IMR-90 (cell line): ENCODE measurements at regions not wholly inside any gene's neighbourhood (a gene's known extent, or its start where the extent isn't known, plus 50 kb on each side); places are given as distances from the start of the nearest gene placed in this dataset.

ENCODE experiments used
- BHLHE40 ChIP-seq: fragments of 150-350 bp; IDR thresholded peaks from 2 replicates; pipeline ENCODE4 v1.6.1; 2016; ENCODE audit warnings: mild to moderate bottlenecking, low read depth, low read length
- MAFK ChIP-seq: IDR thresholded peaks from 2 replicates; pipeline ENCODE4 v1.6.1; 2012; ENCODE audit warnings: low read depth, low read length, improper control_type of control experiment
- MAZ ChIP-seq: IDR thresholded peaks from 2 replicates; pipeline ENCODE4 v1.6.1; 2012; ENCODE audit warnings: low read depth, mild to moderate bottlenecking, low read length, improper control_type of control experiment, moderate library complexity, borderline replicate concordance
- NFE2L2 ChIP-seq: fragments of 150-350 bp; IDR thresholded peaks from 2 replicates; pipeline ENCODE4 v1.6.1; 2016; ENCODE audit warnings: low read depth, mild to moderate bottlenecking, low read length
- POLR2A ChIP-seq: IDR thresholded peaks from 2 replicates; pipeline ENCODE4 v1.6.1; 2012; ENCODE audit warnings: mild to moderate bottlenecking, low read depth, low read length
- RCOR1 ChIP-seq: IDR thresholded peaks from 2 replicates; pipeline ENCODE4 v1.6.1; 2012; ENCODE audit warnings: mild to moderate bottlenecking, low read length, improper control_type of control experiment; ENCODE audit not compliant: insufficient replicate concordance
- RFX5 ChIP-seq: IDR thresholded peaks from 2 replicates; pipeline ENCODE4 v1.8.0; 2012; ENCODE audit warnings: low read depth, mild to moderate bottlenecking, low read length, moderate library complexity
- SMC3 ChIP-seq: fragments of 150-350 bp; IDR thresholded peaks from 2 replicates; pipeline ENCODE4 v1.6.1; 2016; ENCODE audit warnings: low read depth, mild to moderate bottlenecking, antibody characterized with exemption, low read length, moderate library complexity
- TF ChIP-seq, protein P1 (sequence below): conservative IDR thresholded peaks from 2 replicates; pipeline ENCODE4 v1.5.1; 2012; ENCODE audit warnings: mild to moderate bottlenecking, low read depth, low read length, improper control_type of control experiment

DNA sequence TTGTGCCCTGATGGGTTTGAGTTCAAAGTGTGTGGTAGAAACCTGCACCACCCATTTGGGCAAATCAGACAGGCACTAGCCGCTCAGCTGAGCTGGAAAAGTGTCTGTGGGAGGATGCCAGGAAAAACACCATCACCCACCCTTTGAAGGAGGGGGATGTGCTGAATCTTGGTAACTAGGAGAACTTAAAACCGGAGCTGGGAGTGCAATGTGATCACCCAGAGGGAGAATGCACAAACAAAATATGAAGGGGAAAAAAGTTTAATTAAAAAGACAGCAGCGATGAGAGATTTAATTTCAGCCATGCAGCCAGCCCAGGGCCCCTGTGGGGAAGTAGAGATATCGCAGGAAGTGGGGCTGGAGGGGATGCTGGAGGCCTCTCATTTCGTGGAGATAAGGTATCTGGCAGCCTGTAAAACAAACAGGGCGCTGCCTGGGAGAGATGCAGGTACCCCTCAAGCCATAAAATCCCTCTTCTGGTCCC is 86.8 kb upstream of the BCAR3 start:
- TF ChIP-seq, protein P1, sequence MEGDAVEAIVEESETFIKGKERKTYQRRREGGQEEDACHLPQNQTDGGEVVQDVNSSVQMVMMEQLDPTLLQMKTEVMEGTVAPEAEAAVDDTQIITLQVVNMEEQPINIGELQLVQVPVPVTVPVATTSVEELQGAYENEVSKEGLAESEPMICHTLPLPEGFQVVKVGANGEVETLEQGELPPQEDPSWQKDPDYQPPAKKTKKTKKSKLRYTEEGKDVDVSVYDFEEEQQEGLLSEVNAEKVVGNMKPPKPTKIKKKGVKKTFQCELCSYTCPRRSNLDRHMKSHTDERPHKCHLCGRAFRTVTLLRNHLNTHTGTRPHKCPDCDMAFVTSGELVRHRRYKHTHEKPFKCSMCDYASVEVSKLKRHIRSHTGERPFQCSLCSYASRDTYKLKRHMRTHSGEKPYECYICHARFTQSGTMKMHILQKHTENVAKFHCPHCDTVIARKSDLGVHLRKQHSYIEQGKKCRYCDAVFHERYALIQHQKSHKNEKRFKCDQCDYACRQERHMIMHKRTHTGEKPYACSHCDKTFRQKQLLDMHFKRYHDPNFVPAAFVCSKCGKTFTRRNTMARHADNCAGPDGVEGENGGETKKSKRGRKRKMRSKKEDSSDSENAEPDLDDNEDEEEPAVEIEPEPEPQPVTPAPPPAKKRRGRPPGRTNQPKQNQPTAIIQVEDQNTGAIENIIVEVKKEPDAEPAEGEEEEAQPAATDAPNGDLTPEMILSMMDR: no peak
- TF ChIP-seq RFX5 (no peak), POLR2A (no peak), MAFK (no peak), MAZ (no peak), SMC3 (no peak), BHLHE40 (no peak), NFE2L2 (no peak), RCOR1 (no peak)
